Lung (tissue), 11 donors: ENCODE measurements at regions not wholly inside any gene's neighbourhood (a gene's known extent, or its start where the extent isn't known, plus 50 kb on each side); places are given as distances from the start of the nearest gene placed in this dataset.
"Not testable (repeated sequence)": the region's sequence is repeated elsewhere in the genome, so short reads cannot be mapped to it uniquely, and the experiment has no call there.

ENCODE experiments used
- ATAC-seq: fragments of 200-7000 bp; cut with Tn5 transposase; one replicate; pipeline ENCODE4 v1.9.1; 2020; ENCODE audit warnings: moderate number of reproducible peaks; ENCODE audit not compliant: insufficient read depth, low FRiP score
- DNase-seq, 3 donors: peaks; one replicate each; pipeline ENCODE4 v3.0.0-alpha.2; 2013 to 2017
- H3K27ac ChIP-seq, 2 donors: one replicate each; pipeline ENCODE4 v1.5.1; 2013; ENCODE audit warnings: mild to moderate bottlenecking in 2 of 2, moderate library complexity in 2 of 2, control low read depth in 1 of 2, inconsistent platforms in 1 of 2, low read depth in 1 of 2, low read length in 1 of 2
- H3K27me3 ChIP-seq, 3 donors: one replicate each; pipeline ENCODE4 v1.5.1; 2013; ENCODE audit warnings: low read length in 2 of 3; ENCODE audit not compliant: control insufficient read depth in 3 of 3, insufficient read depth in 3 of 3
- H3K36me3 ChIP-seq, 4 donors: one replicate each; pipeline ENCODE4 v1.5.1; 2013; ENCODE audit warnings: low read length in 4 of 4, mild to moderate bottlenecking in 1 of 4, moderate library complexity in 1 of 4; ENCODE audit not compliant: control insufficient read depth in 4 of 4, insufficient read depth in 4 of 4
- H3K4me1 ChIP-seq, 5 donors: one replicate each; pipeline ENCODE4 v1.5.1; 2013; ENCODE audit warnings: low read length in 5 of 5, mild to moderate bottlenecking in 2 of 5, moderate library complexity in 1 of 5; ENCODE audit not compliant: control insufficient read depth in 5 of 5, insufficient read depth in 5 of 5
- H3K4me3 ChIP-seq: one replicate; pipeline ENCODE4 v1.5.1; 2013; ENCODE audit warnings: mild to moderate bottlenecking, control low read depth, moderate library complexity
- H3K9ac ChIP-seq, 2 donors: one replicate each; pipeline ENCODE4 v1.5.1; 2013; ENCODE audit warnings: low read length in 2 of 2, control low read depth in 1 of 2; ENCODE audit not compliant: insufficient read depth in 1 of 2
- H3K9me3 ChIP-seq, 4 donors: one replicate each; pipeline ENCODE4 v1.5.1; 2013; ENCODE audit warnings: low read length in 3 of 4, mild to moderate bottlenecking in 1 of 4, moderate library complexity in 1 of 4; ENCODE audit not compliant: control insufficient read depth in 4 of 4, insufficient read depth in 3 of 4
- WGBS, 2 donors: extraction: QIAGEN DNeasy Blood & Tissue Kit; methylation state at CpG; one replicate each; pipeline ENCODE4 v1.1.7; 2013; 5-methylcytosine and 5-hydroxymethylcytosine counted together
- TF ChIP-seq, protein P1 (sequence below): IDR thresholded peaks from 2 replicates; pipeline ENCODE4 v1.5.1; 2012; ENCODE audit warnings: mild to moderate bottlenecking; ENCODE audit errors: control extremely low read depth, extremely low read depth
- donor health status: control.
- donor health status: control.
- donor health status: Bipolar disorder and iron deficiency.
- donor health status: healthy.
- donor health status: DM: yes; HTN: yes; CAD: no.

DNA sequence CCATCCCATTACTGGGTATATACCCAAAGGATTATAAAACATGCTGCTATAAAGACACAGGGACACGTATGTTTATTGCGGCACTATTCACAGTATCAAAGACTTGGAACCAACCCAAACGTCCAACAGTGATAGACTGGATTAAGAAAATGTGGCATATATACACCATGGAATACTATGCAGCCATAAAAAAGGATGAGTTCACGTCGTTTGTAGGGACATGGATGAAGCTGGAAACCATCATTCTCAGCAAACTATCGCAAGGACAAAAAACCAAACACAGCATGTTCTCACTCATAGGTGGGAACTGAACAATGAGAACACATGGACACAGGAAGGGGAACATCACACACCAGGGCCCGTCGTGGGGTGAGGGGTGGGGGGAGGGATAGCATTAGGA is 106.1 kb downstream of the CHD1L start:
- DNase-seq, H3K27me3 ChIP-seq, H3K4me1 ChIP-seq, H3K9me3 ChIP-seq, H3K36me3 ChIP-seq, H3K27ac ChIP-seq, ATAC-seq, H3K4me3 ChIP-seq, H3K9ac ChIP-seq: not testable (repeated sequence)
- 87 to 92% methylated on average over 8 of the region's 8 CpGs for WGBS, 2 donors

GRCh38 chr1:147349533-147349932 is 107.0 kb downstream of the CHD1L start:
- no peak overlapping the region for H3K9ac ChIP-seq
- ATAC-seq: no peak

DNA sequence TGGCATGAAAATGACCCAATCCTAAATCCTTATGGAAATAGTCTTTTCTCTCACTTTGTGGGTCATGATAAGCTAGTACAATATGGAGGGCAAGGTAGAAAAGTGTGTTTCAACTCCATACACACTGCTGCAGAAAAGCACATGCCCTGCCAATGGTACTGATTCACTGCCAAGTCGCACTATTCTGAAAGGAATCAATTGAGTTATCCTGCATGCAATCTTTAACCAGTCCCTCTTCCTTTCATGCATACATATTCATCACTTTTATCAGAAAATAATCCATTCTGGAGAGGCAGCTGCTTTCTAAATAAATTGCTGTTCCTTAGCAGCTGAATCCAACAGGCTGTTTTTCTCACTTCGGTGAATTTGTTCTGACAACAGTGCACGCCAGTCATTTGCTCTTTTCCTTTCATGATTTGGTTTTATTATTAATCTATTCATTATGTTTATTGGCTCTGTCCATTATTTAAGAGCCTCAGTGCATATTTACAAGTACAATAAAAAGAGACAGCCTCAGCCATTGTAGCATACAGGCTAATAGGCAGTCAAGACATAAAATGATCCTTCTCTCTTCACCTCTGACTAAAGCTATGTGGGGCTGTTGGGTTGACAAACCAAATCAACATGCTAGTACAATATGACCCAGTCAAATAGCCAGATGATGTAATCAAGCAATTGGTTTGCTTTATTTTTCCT is 108.8 kb downstream of the CHD1L start:
- H3K36me3 ChIP-seq: no peaks in the 10 kb centered on the region
- ATAC-seq (no peak), DNase-seq (peak in 1 of 3 donors; percentile 3)
- WGBS, 2 donors: 78 to 82% methylated on average over 3 of the region's 3 CpGs
- H3K27ac ChIP-seq: no peak overlapping the region
- no peaks in the 10 kb centered on the region for H3K9me3 ChIP-seq
- no peak overlapping the region for H3K9ac ChIP-seq
- H3K4me1 ChIP-seq: no peaks in the 10 kb centered on the region
- H3K27me3 ChIP-seq: no peaks in the 10 kb centered on the region
- H3K4me3 ChIP-seq: no peak overlapping the region
- TF ChIP-seq, protein P1, sequence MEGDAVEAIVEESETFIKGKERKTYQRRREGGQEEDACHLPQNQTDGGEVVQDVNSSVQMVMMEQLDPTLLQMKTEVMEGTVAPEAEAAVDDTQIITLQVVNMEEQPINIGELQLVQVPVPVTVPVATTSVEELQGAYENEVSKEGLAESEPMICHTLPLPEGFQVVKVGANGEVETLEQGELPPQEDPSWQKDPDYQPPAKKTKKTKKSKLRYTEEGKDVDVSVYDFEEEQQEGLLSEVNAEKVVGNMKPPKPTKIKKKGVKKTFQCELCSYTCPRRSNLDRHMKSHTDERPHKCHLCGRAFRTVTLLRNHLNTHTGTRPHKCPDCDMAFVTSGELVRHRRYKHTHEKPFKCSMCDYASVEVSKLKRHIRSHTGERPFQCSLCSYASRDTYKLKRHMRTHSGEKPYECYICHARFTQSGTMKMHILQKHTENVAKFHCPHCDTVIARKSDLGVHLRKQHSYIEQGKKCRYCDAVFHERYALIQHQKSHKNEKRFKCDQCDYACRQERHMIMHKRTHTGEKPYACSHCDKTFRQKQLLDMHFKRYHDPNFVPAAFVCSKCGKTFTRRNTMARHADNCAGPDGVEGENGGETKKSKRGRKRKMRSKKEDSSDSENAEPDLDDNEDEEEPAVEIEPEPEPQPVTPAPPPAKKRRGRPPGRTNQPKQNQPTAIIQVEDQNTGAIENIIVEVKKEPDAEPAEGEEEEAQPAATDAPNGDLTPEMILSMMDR: no peak

More at GRCh38 chr1:147349533-147349932, 107.0 kb downstream of the CHD1L start:
- Histone ChIP-seq H3K36me3 (no peaks in the 10 kb centered on the region), H3K27ac (no peak overlapping the region), H3K27me3 (no peaks in the 10 kb centered on the region), H3K4me1 (no peaks in the 10 kb centered on the region), H3K4me3 (no peak overlapping the region), H3K9me3 (no peaks in the 10 kb centered on the region)
- TF ChIP-seq, protein P1: no peak
- WGBS, 2 donors: 75 to 82% methylated on average over 1 of the region's 1 CpG
- DNase-seq: no peak

GRCh38 chr1:147377263-147378246 is 135.1 kb downstream of the CHD1L start:
- Histone ChIP-seq H3K4me1 (no peaks in the 10 kb centered on the region), H3K9me3 (no peaks in the 10 kb centered on the region), H3K36me3 (no peaks in the 10 kb centered on the region), H3K4me3 (no peak overlapping the region), H3K27ac (no peak overlapping the region), H3K27me3 (no peaks in the 10 kb centered on the region), H3K9ac (no peak overlapping the region)
- ATAC-seq (no peak), DNase-seq (peak in 2 of 3 donors; percentile 1)
- 47 to 49% methylated on average over 4 of the region's 4 CpGs for WGBS, 2 donors
- TF ChIP-seq, protein P1: no peak
